HG03521 (cell line): ENCODE measurements at regions not wholly inside any gene's neighbourhood (a gene's known extent, or its start where the extent isn't known, plus 50 kb on each side); places are given as distances from the start of the nearest gene placed in this dataset.
"Not testable (repeated sequence)": the region's sequence is repeated elsewhere in the genome, so short reads cannot be mapped to it uniquely, and the experiment has no call there.

ENCODE experiments used
- ATAC-seq: cut with Tn5 transposase; IDR thresholded peaks from one replicate; pipeline ENCODE4 v1.9.1; 2021; ENCODE audit warnings: mild to moderate bottlenecking, moderate library complexity; ENCODE audit not compliant: unreplicated experiment

DNA sequence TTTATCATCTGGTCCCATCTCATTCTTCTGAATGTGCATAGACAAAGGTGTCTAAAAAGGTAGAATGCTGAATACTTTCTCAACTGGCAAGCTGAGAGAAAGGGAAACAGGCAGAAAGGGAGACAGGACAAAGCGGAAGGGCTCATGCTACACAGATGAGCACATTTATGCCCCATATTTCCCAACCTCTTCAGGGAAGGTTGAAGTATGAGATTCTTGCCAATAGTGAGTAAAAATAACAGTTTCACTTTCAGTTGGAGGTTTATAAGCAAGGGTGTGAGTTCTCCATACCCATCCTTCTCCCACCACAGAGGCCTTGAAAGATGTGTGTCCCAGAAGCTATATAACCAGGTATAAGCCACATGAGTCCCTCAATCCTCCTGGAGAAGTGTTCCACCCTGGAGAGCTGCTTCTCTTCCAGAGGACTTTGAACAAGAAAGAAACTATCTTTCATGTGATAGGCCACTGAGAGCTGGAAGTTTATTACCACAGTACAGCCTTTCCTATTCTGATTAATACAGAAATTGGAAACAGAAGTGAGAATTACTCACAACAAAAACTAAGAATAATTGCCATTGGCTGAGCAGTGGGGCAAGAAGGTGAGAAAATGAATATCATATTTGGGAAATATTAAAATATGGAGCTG is 709.4 kb upstream of the NR2F2 start:
- no peak for ATAC-seq

DNA sequence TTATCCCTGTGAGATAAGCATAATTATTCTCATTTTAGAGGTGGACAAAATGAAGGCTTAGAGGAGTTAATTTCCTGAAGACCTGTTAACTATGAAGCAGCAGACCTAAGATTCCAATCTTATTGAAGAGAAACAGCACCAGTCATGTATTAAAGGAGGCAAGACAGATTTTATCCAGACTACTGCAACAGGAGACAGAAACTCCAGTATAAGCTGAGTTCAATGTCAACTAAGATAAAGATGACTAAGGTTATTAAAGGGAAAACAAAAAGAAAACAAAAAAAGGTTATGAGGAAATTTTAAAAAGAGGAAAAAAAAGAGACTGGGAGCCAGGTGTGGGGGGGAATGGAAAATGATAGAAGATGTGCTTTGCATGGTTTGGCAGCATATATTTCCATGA is 707.7 kb upstream of the NR2F2 start:
- no peak for ATAC-seq

DNA sequence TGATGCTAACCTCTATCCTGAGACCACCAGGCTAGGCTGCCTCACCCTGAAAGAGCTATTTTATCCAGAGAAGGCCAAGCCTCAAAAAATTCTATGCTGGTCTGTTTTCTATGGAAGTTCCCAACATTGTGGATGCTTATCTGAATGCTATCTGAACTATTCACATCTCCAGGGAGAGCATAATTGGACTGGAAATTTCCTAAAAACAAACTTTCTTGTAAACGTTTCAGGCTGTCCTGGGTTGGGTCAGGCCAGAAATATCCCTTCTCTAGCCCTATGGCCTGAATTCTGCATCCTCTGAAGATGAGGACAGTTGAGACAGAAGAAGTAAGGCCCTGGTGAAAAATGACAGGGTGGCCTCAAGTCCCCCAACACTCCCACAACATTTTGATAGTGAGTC is 706.4 kb upstream of the NR2F2 start:
- ATAC-seq, result no peak

DNA sequence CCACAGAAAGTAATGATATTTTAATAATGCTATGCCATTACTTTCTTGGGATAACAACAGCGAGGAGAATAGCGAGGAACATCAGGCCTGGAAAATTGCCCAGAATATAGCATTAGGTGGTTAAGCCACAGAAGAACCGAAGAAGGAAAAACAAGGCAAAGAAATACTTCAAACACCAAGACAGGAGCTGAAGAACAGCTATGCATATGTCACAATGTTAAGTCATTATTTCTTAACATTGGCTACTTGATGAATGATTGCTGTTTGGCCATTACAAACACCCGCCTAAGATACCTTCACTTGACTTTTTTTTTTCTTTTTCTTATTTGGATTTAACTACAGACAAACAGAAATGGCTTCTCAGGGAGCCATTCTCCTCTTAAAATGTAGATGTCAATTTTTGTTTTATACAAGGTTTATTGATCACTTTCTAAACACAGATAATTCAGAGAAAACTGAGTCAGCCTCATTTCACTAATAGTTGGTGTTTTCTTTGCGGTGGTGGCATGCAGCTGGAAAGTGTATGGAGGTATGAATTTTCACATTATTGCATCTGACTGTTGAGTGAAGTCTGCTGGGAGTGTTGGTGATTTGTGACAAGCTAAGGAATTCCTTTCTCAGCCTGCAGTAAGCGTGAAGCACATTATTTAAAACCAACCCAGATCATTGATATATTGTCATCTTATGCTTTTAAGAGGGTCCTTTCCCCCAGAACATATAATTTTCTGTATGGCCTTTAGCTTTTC is 705.7 kb upstream of the NR2F2 start:
- no peak for ATAC-seq

DNA sequence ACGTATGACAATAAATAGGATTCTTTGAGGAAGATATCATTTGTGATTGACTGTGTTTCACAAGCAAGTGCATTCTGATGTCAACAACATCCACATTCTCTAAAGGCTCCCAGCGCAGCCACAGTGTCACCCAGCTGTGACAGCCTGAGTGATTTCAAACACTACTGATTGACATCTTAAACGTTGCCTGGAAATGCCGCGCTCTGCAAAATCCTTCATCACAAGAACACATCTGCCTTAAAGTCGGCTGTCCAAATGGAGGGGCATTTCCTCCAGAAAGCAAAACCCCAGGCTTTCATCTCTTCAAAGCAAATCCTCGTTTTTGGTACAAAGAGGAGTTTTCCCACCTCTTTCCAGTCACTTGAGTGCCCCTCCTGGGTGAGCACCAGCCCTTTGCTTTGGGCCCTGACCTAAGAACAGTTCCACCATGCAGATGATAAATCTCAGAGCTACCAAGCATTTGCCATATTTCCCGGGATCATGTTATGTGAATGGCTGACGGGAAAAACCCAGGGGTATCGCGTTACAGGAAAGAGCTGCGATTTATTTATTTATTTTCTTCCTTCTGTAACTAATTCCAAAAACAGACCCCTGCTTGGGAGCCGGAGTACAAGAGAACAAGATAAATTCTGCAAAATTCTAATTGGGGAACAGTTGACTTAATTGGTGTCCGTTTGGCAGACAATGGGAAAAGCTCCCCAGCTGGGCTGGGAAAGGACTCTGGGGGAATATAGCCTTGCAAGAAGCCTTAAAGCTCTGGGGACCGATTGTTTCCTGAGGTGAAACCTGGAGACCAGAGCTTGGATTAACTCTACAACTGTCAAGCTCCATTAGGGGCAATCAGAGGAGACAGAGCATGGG is 703.8 kb upstream of the NR2F2 start:
- ATAC-seq, result no peak

DNA sequence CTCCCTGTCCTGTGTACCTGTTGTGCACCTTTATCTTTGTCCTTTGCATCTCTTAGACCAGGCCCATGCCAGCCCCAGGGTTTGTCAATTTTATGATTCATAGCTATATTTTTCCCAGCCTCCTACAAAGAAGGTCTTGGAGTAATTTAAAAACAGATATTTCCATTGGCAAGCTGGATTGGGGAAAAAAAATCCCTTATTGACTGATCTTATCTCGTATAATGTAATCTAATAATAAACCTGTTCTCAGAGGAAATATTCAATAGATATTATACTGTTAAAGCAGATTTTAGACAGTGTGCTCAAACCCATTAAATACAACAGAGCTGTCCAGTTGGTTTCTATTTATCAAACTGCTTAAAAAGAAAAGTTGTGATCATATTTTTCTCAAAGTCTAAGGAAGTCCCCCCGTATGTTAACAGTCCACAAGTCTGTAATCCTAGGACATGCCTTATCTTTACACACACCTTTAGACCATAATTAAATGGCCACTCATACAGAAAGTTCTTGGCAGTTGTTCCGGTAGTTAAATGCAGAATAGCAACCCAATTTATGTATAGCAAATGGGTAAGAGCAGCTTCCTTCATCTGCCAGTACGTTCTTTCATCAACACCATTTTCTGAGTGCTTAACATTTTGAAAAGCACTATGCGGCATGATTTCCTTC is 700.9 kb upstream of the NR2F2 start:
- ATAC-seq, result no peak

DNA sequence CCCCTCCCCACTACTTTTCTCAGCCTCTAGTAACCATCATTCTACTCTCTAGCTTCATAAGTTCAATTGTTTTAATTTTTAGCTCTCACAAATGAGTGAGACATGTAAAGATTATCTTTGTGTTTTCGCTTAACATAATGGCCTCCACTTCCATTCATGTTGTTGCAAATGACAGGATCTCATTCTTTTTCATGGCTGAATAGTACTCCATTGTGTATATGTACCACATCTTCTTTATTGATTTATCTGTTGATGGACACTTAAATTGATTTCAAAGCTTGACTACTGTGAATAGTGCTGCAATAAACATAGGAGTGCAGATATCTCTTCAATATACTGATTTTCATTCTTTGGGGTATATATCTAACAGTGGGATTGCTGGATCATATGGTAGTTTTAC is 699.8 kb upstream of the NR2F2 start:
- no peak for ATAC-seq

DNA sequence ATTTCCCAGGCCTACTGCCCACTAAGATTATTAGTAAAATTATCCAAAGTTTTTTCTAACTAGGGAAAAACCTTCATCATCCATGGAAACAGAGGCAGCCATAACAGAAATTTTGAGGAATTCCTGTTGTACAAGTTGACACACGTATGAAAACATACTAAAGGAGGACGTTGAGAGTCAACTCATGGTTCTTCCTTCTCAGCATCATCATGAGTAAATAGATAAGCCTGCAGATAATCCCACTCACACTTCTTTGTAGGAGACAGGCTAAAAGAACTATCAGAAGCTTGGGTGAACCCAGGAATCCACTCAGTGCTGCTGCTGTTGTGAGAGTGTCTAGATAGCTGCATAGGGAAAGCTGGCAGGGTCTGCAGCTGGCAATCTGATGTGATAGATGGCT is 694.8 kb upstream of the NR2F2 start:
- no peak for ATAC-seq

DNA sequence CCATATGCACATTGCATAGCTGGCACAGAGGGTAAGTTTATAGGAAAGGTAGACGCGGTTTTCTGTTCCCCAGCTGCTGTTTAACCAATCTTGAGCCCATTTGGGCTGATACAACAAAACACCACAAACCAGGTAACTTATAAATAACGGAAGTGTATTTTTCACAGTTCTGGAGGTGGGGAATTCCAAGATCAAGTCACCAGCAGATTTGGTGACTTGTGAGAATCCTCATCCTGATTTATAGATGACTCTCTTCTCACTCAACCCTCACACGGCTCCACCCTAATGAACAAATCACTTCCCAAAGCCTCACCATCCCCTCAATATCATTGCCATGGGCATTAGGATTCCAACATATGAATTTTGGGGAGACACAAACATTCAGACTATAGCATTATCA is 694.4 kb upstream of the NR2F2 start:
- ATAC-seq, result no peak

DNA sequence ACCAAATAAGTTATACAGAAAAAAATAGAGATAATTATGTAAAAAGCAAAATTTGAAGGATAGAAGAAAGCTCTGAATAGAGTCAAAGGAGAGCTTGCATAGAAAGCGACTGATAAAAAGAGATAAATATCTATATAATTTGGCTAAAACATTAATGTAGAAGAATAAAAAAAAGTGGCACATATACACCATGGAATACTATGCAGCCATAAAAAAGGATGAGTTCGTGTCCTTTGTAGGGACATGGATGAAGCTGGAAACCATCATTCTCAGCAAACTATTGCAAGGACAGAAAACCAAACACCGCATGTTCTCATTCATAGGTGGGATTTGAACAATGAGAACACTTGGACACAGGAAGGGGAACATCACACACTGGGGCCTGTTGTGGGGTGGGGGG is 693.3 kb upstream of the NR2F2 start:
- ATAC-seq, result not testable (repeated sequence)

DNA sequence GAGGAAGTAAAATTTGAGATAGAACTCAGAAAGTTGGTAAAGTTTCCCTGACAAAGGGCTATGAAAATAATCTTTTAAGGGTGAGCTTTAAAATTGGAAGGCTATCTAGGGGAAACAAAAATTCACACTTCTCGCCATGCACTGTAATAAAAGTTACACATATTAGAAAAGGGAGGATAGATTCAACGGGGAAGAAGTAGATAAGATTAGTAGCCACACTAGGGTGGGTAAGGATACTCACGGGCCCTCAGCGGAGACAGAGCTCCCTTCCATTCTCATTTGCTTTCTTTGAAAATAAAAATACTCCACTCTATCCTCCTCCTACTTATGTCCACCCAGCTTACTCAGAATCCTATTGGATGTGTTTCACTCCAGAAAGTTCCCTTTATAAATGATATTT is 691.3 kb upstream of the NR2F2 start:
- ATAC-seq, result no peak

DNA sequence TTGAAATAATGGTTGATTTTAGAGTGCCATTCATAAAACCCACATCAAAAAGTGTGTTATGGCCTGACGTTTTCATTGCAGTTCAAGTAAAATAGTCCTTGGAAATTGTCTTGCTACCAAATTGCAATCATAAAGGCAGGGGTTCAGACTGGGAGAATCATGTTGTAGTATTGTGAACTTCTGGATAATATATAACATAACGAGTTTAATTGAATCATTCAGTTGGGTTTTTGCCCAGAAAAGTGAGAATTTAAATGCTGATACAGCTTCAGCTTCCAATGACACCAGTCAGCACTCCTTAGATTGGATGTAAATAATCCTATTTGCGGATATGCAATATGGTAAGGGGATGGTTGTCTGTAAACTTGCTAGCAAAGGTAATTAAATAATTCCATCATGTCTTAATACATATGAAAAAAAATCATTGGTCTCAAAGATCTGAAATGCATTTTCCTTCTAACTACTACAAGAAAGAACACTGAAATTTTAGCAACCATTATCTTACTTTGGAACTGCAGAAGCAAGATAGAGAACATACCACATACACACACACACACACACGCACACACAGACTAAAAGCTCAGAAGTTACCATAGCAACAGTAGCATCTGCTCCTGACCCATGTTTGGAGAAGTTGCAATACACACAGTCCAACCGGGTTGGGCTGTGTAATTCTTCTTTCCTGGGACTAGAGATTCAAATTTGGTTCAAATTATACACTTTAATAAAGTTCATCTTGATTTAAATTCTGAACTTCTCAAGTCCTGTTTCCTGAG is 686.2 kb upstream of the NR2F2 start:
- no peak for ATAC-seq

DNA sequence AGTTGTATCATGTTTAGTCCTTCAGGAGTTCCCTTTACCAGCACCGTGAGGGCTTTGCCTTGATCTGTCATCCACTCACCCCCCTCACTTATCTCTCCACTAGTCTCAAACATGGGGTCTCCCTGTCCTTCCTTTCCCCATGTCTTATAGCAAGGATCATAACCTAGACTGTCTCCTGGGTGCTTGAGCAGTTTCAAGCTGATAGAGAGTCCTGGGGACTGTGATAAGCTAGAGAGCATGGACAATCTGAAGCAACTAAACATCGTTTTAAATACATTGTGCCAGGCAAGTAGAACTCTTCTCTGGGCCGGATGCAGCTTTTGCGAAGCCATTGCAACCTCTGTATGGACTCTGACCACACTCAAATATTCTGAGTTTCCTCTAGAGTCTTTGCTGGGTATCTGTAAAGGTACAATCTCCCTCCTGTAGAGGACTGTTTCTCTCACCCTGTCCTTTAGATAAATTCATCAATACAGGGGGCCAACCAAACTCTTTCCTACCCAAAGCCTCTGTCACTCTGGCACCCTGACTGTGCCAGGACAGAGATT is 684.6 kb upstream of the NR2F2 start:
- ATAC-seq, result no peak

DNA sequence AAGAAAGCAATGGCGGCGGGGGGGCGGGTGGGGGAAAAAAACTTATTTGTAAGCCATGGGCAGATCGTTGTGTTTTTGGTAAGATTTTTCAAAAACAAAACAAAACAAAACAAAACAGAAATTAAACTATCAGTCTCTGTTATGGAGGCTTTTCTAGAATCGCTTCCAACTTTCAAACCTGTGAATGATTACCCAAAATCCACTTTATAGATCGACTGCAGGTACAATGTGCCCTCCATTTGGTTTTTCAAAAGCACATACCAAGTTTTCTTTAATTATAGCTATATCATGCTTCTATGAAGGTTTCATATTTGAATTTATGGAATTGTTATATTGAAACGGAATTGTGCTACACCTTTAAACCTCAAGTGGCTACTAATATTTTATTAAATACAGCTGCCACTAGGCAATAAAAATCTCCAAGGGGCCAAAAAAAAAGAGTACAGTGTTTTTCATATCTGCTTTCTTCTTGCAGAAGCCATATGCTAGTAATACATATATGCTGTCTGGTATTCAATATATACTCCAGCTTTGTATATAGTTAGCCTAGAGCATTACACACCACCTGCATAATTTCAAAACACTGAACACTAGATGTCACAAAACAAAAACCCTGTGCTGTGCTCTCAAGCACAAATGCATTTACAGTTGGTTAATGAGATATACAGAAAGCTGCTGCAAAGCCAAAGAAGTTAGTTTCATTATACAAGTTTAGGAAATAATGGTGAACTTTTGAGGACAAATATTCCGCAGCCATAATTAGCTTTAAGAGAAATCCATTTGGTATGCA is 683.8 kb upstream of the NR2F2 start:
- no peak for ATAC-seq

DNA sequence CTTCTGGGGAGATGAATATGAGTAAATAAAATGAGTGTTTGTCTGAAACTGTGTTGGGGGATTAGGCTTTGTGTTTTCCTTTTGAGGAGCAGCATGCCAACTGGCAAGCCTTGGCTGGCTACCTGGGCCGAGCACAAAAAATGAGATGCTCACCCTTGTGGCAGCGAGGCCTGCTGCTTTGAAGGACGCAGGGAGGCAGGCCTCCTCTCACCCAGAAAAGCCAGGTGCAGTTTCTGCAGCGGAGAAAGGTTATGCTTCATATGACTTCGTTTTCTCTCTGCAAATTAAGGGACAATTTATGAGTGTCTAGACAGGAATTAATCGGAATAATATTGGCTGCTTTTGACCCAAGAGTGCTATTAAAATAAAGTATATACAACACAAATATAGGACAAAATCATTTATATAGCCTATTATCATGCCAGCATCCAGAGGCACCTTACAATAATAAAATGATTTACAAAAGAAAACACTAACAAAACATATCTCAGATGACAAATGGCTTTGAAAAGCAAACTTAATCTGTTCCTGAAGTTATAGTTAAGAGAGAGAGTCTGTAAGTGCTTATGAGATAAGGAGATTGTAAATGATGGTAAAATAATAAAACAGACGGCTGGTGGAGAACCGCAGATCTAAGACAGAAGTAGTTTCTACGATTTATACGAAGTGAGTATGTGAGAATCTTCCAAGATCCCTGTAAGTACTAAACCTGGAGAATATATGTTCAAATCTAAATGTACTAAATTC is 682.8 kb upstream of the NR2F2 start:
- ATAC-seq, result no peak

DNA sequence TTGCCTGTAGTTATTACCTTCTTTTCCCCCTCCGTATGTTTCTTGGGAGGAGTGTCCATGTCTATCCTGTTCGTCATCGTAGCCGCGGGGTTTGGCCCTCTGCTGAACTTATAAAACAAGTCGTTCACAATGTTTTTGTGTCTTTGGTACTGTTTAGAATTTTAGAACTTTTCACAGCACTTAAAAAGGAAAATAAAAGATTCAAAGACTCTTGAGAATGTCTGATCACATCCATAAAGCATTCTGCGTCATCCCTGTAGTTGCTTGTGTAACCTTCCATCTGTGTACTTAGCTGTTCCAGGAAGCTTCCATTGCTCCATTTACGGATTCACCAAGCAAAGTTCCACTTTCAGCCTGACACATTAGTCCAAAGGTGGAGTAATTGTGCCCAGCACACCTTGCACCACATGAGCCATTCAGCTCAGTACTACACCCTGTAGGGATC is 677.1 kb upstream of the NR2F2 start:
- ATAC-seq, result no peak

DNA sequence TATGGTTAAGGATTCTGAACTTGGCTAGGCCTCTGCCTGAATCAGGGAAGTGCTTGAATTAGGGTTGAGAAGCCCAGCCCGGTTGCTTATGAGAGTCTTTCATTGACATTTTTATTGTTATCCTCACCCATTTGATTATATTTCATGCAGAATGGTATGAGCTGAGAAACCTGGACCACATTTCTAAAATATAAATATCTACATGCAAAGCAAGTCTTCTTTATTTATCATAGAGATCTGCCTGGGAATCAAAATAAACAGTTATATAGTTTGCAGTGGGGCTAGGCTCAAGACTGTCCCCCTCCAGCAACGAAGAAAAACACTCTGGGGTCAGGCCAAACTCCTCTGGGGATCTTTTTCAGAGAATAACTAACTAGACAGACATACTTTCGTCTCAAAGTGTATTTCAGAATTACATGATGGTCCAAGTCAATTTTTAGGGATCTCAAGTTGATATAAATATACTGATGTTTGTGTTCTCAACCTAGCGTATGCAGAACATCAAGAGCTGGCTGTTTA is 675.4 kb upstream of the NR2F2 start:
- ATAC-seq, result no peak

DNA sequence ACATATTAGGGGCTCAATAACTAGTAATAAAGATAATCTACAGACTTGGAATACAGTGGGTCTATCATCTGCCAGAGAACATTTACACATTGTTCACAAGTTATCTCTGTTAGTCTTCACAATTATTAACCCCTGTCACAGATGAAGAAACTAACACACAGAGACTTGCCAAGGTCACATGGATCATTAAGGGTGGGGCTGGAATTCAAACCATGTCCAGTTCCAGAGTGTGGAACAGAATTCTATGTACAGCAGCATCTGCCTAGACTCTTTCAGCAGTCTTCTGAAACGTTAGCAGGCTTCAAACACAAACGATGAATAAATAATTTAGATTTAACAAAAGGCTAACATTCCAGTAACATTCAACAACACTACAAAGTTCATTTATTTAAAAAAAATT is 673.9 kb upstream of the NR2F2 start:
- ATAC-seq, result no peak

DNA sequence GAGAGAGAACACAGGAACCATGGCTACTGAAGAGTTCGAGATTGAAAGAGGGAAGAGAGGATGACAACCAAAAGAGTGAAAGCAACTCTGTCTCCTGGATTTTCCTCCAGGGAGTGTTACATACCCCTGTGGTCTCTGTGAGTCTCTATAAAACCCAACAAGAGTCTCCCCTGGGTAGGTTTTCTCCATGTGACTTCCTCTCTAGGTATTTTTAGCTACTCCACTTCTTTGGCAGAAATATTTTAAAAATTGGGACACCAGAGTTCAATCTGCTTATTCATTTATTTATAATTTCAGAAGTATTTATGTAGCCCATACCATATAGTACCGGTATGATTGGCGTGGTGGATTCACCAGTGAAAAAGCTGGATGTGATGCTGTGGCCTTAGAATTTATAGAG is 671.7 kb upstream of the NR2F2 start:
- ATAC-seq, result no peak
